PC-3 (cell line): ENCODE measurements at regions not wholly inside any gene's neighbourhood (a gene's known extent, or its start where the extent isn't known, plus 50 kb on each side); places are given as distances from the start of the nearest gene placed in this dataset.

Experiments
- ATAC-seq: fragments of 200-7000 bp; cut with Tn5 transposase; 2 replicates; pipeline ENCODE4 v1.9.1; 2020; ENCODE audit warnings: mild to moderate bottlenecking, moderate library complexity
- BruUV-seq: library from RNA; stranded (reverse); fragments of 400-500 nt; replicated peaks from 2 replicates; lab custom pipeline; 2021; lab: Mats Ljungman, UMichigan
- CTCF ChIA-PET: fragments of 300-600 bp; sonication (Branson Sonifier 250); formaldehyde crosslinking; loops from one replicate; lab custom pipeline; 2022; ENCODE audit warnings: antibody characterized with exemption; lab: Charles Lee
- POLR2A ChIA-PET: fragments of 300-600 bp; sonication (Branson Sonifier 250); formaldehyde crosslinking; loops from one replicate; lab custom pipeline; 2022; ENCODE audit warnings: antibody characterized with exemption; ENCODE audit not compliant: unreplicated experiment; lab: Charles Lee
- DNase-seq: peaks from one replicate; pipeline ENCODE4 v3.0.0-alpha.2; 2015
- H2AFZ ChIP-seq: fragments of 300-600 bp; sonication (generic); 2 replicates; pipeline ENCODE4 v1.6.0; 2016; ENCODE audit warnings: antibody characterized with exemption, low read length
- H3F3A ChIP-seq: fragments of 300-600 bp; sonication (generic); one replicate; pipeline ENCODE4 v1.6.0; 2017; ENCODE audit warnings: antibody characterized with exemption, low read length, control low read depth, mild to moderate bottlenecking; ENCODE audit not compliant: unreplicated experiment
- H3K27ac ChIP-seq: fragments of 300-600 bp; sonication (generic); 2 replicates; pipeline ENCODE4 v1.5.1; 2016; ENCODE audit warnings: mild to moderate bottlenecking, low read length
- H3K27me3 ChIP-seq: fragments of 300-600 bp; sonication (generic); 2 replicates; pipeline ENCODE4 v1.6.1; 2016; ENCODE audit warnings: low read length, mixed read lengths
- H3K36me3 ChIP-seq: fragments of 300-600 bp; sonication (generic); 2 replicates; pipeline ENCODE4 v1.6.1; 2016; ENCODE audit warnings: low read depth, mixed run types, low read length, mixed read lengths
- H3K4me1 ChIP-seq: fragments of 300-600 bp; sonication (generic); 2 replicates; pipeline ENCODE4 v1.5.1; 2016; ENCODE audit warnings: low read length; ENCODE audit not compliant: insufficient read depth
- H3K4me2 ChIP-seq: fragments of 300-600 bp; sonication (generic); 2 replicates; pipeline ENCODE4 v1.6.0; 2016; ENCODE audit warnings: low read length
- H3K4me3 ChIP-seq: fragments of 300-600 bp; sonication (generic); 2 replicates; pipeline ENCODE4 v1.5.1; 2016; ENCODE audit warnings: mild to moderate bottlenecking, low read length, mixed read lengths
- H3K79me2 ChIP-seq: fragments of 300-600 bp; sonication (generic); 2 replicates; pipeline ENCODE4 v1.6.1; 2017; ENCODE audit warnings: low read length, mixed read lengths
- H3K9ac ChIP-seq: fragments of 300-600 bp; sonication (generic); 2 replicates; pipeline ENCODE4 v1.6.0; 2016; ENCODE audit warnings: mild to moderate bottlenecking, low read length
- H3K9me2 ChIP-seq: fragments of 300-600 bp; sonication (generic); replicated peaks from 2 replicates; pipeline ENCODE4 v1.6.1; 2016; ENCODE audit warnings: mixed run types, low read length, mixed read lengths
- H3K9me3 ChIP-seq: fragments of 300-600 bp; sonication (generic); 2 replicates; pipeline ENCODE4 v1.6.1; 2016; ENCODE audit warnings: low read length, mixed read lengths
- H4K20me1 ChIP-seq: fragments of 300-600 bp; sonication (generic); 2 replicates; pipeline ENCODE4 v1.6.1; 2016; ENCODE audit warnings: low read length, mixed read lengths
- CTCF ChIP-seq: fragments of 300-600 bp; sonication (generic); conservative IDR thresholded peaks from 2 replicates; pipeline ENCODE4 v1.5.1; 2017; ENCODE audit warnings: antibody characterized with exemption, low read depth, mild to moderate bottlenecking, low read length
- EZH2 ChIP-seq: fragments of 300-600 bp; sonication (generic); IDR thresholded peaks from one replicate; pipeline ENCODE4 v1.6.1; 2017; ENCODE audit warnings: antibody characterized with exemption, mild to moderate bottlenecking, low read length; ENCODE audit not compliant: unreplicated experiment
- EZH2phosphoT487 ChIP-seq: fragments of 300-600 bp; sonication (generic); IDR thresholded peaks from 2 replicates; pipeline ENCODE4 v1.6.1; 2018; ENCODE audit warnings: mild to moderate bottlenecking, antibody characterized with exemption, low read length, borderline replicate concordance
- intact Hi-C: fragments of 100-400 bp; cut with micrococcal nuclease; formaldehyde crosslinking; loops from 2 replicates; pipeline ENCODE4 v1.9.0; 2023

- no peak overlapping the region for H3K27ac ChIP-seq
- no peaks in the 10 kb centered on the region for H3K27me3 ChIP-seq
- ChIA-PET POLR2A (no interaction called here), CTCF (no interaction called here)
- H3K9ac ChIP-seq = no peak overlapping the region
- no peak for TF ChIP-seq CTCF
- no peak for TF ChIP-seq EZH2
- no peak for TF ChIP-seq EZH2phosphoT487
- no peaks in the 10 kb centered on the region for H4K20me1 ChIP-seq
- no peaks in the 10 kb centered on the region for H3K79me2 ChIP-seq
- no TSS peak for BruUV-seq
- H3K4me2 ChIP-seq = no peak overlapping the region
- H3K36me3 ChIP-seq = no peaks in the 10 kb centered on the region
- ATAC-seq (no peak), DNase-seq (no peak)
- H3K4me3 ChIP-seq = no peak overlapping the region
- no peaks in the 10 kb centered on the region for H3K9me3 ChIP-seq
- H3F3A ChIP-seq = no peaks in the 10 kb centered on the region
- H2AFZ ChIP-seq = no peak overlapping the region
- no peaks in the 10 kb centered on the region; the same call in 1 of the 2 replicates for H3K4me1 ChIP-seq
- no peaks in the 10 kb centered on the region for H3K9me2 ChIP-seq
- intact Hi-C loops = no loop called here
Measured at GRCh38 chr14:95458459-95458858, 58.0 kb downstream of the SYNE3 start.

GRCh38 chr14:95456281-95456680 lies 60.2 kb downstream of the SYNE3 start:
- Histone ChIP-seq H3K9me3 (no peaks in the 10 kb centered on the region), H3K27me3 (no peaks in the 10 kb centered on the region), H4K20me1 (no peaks in the 10 kb centered on the region), H3K9ac (no peak overlapping the region), H3K79me2 (no peaks in the 10 kb centered on the region), H3K36me3 (no peaks in the 10 kb centered on the region), H3K9me2 (no peaks in the 10 kb centered on the region), H3K27ac (no peak overlapping the region), H3F3A (no peaks in the 10 kb centered on the region), H3K4me1 (no peaks in the 10 kb centered on the region; the same call in 1 of the 2 replicates), H3K4me2 (no peak overlapping the region), H3K4me3 (no peak overlapping the region), H2AFZ (no peak overlapping the region)
- ATAC-seq (no peak), DNase-seq (no peak)
- intact Hi-C loops = no loop called here
- CTCF ChIA-PET = no interaction called here
- POLR2A ChIA-PET = no interaction called here
- TF ChIP-seq CTCF (no peak), EZH2phosphoT487 (no peak), EZH2 (no peak)
- BruUV-seq = no TSS peak

- TF ChIP-seq CTCF (no peak), EZH2 (no peak), EZH2phosphoT487 (no peak)
- Histone ChIP-seq H3K9me3 (no peaks in the 10 kb centered on the region), H3K4me3 (no peak overlapping the region), H4K20me1 (no peaks in the 10 kb centered on the region), H3K36me3 (no peaks in the 10 kb centered on the region), H3K79me2 (no peaks in the 10 kb centered on the region), H3K4me2 (no peak overlapping the region), H3K27me3 (no peaks in the 10 kb centered on the region), H3K9me2 (no peaks in the 10 kb centered on the region), H3F3A (no peaks in the 10 kb centered on the region), H3K27ac (no peak overlapping the region), H3K4me1 (no peaks in the 10 kb centered on the region), H3K9ac (no peak overlapping the region), H2AFZ (no peak overlapping the region)
- CTCF ChIA-PET = no interaction called here
- DNase-seq = no peak
- no peak for ATAC-seq
- no TSS peak for BruUV-seq
- POLR2A ChIA-PET = no interaction called here
- intact Hi-C loops = no loop called here
Measured at GRCh38 chr14:95455246-95455645, 61.2 kb downstream of the SYNE3 start.
